ENCODE measurements at regions not wholly inside any gene's neighbourhood (a gene's known extent, or its start where the extent isn't known, plus 50 kb on each side); places are given as distances from the start of the nearest gene placed in this dataset.

DNA sequence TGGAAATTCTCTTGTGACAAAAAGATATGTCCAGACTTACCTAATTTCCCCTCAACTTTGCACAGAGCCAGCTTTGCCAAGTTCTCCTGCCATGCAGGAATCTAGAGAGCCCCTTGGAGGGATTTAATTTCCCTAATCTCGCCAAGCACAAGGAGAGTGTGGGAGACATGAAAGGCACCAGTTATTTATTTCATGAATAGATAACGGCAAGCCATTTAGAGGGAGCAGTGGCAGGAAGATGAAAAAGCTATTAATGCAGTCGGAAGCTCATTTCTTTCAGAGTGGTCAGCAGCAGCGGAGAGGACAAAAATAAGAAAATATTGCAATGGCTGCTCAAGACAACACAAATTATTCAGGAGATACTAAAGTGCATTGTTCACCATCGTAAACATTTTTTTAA is 150.9 kb upstream of the WSCD2 start (continued):
- TF ChIP-seq RAD21 (IDR thresholded peaks at IDR 0.05; ENCODE audit: low read depth) (no peak), JUND (IDR thresholded peaks at IDR 0.05) (no peak), YY1 (IDR thresholded peaks at IDR 0.05; ENCODE audit: extremely low read depth, insufficient replicate concordance, low read depth, low read length) (no peak)

GRCh38 chr12:107978641-107979040 is 150.4 kb upstream of the WSCD2 start:
- intact Hi-C loops (cut with micrococcal nuclease): no loop called here
- H2AFZ ChIP-seq (ENCODE audit: low read depth, low read length, poor library complexity, severe bottlenecking): no peak overlapping the region
- BruUV-seq (replicated peaks): no TSS peak
- H3K4me1 ChIP-seq (ENCODE audit: control insufficient read depth in 1 of 2, insufficient read depth in 2 of 2, low read length in 2 of 2): no peaks in the 10 kb centered on the region
- ATAC-seq (no peak), DNase-seq (ENCODE audit: low read depth, low spot score) (no peak)
- H3K79me2 ChIP-seq (ENCODE audit: insufficient read depth, low read length): no peaks in the 10 kb centered on the region
- no peak overlapping the region for H3K27ac ChIP-seq (ENCODE audit: low read depth, low read length)
- H3K9me2 ChIP-seq (ENCODE audit: insufficient read depth): no peaks in the 10 kb centered on the region
- H3K27me3 ChIP-seq (ENCODE audit: insufficient read depth, low read length): peaks cover 52% of the 10 kb centered on the region
- RAD21 ChIA-PET (ENCODE audit: low non-redundant PET in 1 of 2, low total read pairs in 2 of 2, uncharacterized antibody in 2 of 2, unreplicated experiment in 2 of 2): no interaction called here
- TF ChIP-seq SRF (IDR thresholded peaks at IDR 0.05; ENCODE audit: low read depth) (no peak), YY1 (IDR thresholded peaks at IDR 0.05; ENCODE audit: extremely low read depth, insufficient replicate concordance, low read depth, low read length) (no peak), ZFX (IDR thresholded peaks at IDR 0.05) (no peak), REST (IDR thresholded peaks at IDR 0.05; ENCODE audit: low read depth) (no peak), EZH2phosphoT487 (IDR thresholded peaks at IDR 0.05; ENCODE audit: borderline replicate concordance) (no peak), CBX3 (IDR thresholded peaks at IDR 0.05; ENCODE audit: low read depth) (no peak), SP1 (IDR thresholded peaks at IDR 0.05; ENCODE audit: low read depth) (no peak), TCF7L2 (IDR thresholded peaks at IDR 0.05; ENCODE audit: borderline replicate concordance, extremely low read depth, insufficient read depth, insufficient read length) (no peak), ZNF274 (IDR thresholded peaks at IDR 0.05; ENCODE audit: low read depth, low read length) (no peak), FOSL1 (IDR thresholded peaks at IDR 0.05; ENCODE audit: low read depth) (no peak), RAD21 (IDR thresholded peaks at IDR 0.05; ENCODE audit: low read depth) (no peak), ATF3 (IDR thresholded peaks at IDR 0.05) (no peak), SIN3A (IDR thresholded peaks at IDR 0.05; ENCODE audit: low read depth) (no peak), EZH2 (IDR thresholded peaks at IDR 0.05) (no peak)
- TF ChIP-seq, protein P1, sequence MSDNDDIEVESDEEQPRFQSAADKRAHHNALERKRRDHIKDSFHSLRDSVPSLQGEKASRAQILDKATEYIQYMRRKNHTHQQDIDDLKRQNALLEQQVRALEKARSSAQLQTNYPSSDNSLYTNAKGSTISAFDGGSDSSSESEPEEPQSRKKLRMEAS (IDR thresholded peaks at IDR 0.05): no peak
- H4K20me1 ChIP-seq (ENCODE audit: insufficient read depth): no peaks in the 10 kb centered on the region
- POLR2A ChIA-PET: interaction anchor here (1.3 kb wide), 1 partner anchor 12 kb away, joined by 3 read pairs; no protein-coding TSS in a partner anchor
- CTCF ChIA-PET: interaction anchor here (1.4 kb wide), 1 partner anchor 12 kb away, joined by 4 read pairs; no protein-coding TSS in a partner anchor
- no peaks in the 10 kb centered on the region for H3K36me3 ChIP-seq (ENCODE audit: control insufficient read depth in 1 of 2, insufficient read depth in 2 of 2, low read length in 2 of 2)
- H3K9me3 ChIP-seq (ENCODE audit: control insufficient read depth in 1 of 2, insufficient read depth in 1 of 2, low read depth in 1 of 2, low read length in 2 of 2): no peaks in the 10 kb centered on the region
- H3K9ac ChIP-seq (ENCODE audit: low read length): no peak overlapping the region
- H3K4me3 ChIP-seq (replicated peaks in 1 of 2; ENCODE audit: low read depth in 1 of 2, low read length in 2 of 2): no peak overlapping the region
- H3K4me2 ChIP-seq (ENCODE audit: low read length): no peak overlapping the region

All from HCT116 (cell line).